Caki2 (cell line): ENCODE measurements at regions not wholly inside any gene's neighbourhood (a gene's known extent, or its start where the extent isn't known, plus 50 kb on each side); places are given as distances from the start of the nearest gene placed in this dataset.
A peak's percentile ranks its signal among the peaks of the same experiment; 100 is the strongest.

Experiments
- DNase-seq: peaks from one replicate; pipeline ENCODE4 v3.0.0-alpha.2; 2015; ENCODE audit warnings: low read depth
- in situ Hi-C: cut with HindIII; loops from 2 replicates; pipeline ENCODE4 v1.10.0; 2016; ENCODE audit warnings: low sequenced_read_pairs, low pct_unique_long_range_greater_than_20kb, mixed read lengths

DNA sequence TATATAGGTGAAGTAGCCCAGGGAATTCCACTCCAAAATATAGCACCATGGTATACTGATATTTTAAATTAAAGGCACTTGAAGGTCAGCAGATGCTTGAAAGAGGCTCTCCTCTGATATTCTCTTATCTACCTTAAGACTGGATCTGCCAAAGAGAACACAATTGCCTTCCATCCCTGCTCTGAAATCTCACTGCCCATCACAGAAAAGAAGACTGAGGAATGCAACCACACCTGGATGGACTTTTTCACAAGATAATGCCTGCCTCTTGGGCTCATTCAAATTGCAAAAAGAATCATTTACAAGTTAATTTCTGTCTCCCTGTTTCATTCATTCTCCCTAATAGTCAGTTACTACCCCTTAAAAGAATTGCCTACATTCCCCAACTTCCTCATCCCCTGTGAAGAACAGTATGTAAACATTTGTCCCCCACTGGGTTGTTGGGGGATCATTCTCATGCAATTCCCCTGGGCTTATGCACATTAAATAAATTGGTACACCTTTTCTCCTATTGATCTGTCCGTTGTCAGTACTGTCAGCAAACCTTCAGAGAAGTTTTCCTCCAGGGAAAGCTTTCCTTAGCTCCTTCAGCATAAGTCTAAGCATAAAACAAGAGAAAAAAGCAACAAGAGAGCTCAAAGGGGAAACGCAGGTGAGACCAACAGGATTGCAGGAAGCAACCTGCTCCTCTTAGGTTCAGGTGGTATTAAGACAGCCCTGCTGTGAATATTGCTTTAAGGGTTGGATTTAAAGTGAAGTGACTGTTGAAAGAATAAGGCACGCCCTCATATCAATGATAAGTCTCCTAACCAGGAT lies 171.4 kb upstream of the SLC30A5 start:
- DNase-seq, result no peak
- in situ Hi-C loops, result no loop called here

DNA sequence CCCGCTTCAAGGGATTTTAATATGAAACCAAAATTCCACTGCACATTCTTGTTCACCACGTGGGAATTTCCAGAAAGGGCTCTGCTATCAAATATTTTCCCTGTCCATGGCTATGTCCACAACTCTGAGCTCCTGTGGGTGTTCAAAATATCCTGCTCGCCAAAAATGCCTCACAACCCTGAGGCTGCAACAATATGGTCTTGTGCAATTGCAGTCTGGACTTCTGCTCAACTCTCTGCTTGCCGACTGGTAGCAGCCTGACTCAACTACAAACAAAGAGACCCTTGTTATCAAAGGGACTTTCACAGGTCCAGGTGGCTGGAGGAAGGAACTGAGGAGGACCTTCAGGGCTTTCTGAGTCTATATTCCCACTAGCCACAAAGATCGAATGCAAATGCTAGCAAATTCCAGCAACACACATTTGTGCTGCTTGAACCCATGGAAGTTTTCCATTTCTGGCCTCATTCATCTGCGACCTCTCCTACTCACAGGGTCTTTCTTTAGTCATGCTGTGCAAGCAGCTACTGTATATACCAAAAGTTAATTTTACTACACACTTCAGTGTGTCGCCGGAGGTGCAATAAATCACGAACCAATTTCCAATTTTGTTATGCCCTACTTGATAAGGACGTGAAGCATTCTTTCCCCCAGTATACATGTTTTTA lies 169.2 kb upstream of the SLC30A5 start:
- DNase-seq, result no peak
- in situ Hi-C loops, result no loop called here

DNA sequence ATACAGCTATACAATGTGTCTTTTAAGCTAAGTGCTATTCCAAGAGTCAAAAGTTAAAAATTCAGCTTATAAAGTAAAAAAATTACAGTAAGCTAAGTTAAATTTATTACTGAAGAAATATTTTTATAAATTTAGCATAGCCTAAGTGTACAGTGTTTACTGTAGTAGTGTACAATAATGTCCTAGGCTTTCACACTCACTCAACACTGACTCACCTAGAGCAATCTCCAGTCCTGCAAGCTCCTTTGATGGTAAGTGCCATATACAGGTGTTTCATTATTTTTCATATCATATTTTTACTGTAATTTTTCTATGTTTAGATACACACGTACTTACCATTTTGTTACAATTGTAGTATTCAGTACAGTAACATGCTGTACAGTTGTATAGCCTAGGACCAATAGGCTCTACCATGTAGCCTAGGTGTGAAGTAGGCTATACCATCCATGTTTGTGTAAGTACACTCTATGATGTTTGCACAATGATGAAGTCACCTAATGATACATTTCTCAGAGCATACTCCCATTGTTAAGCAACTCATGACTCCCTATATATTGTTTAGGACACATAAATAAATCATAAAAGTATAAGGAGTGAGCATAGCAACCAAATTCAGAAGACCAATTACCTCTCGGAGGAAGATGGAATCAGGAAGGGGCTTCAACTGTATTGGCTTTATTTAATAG lies 165.1 kb upstream of the SLC30A5 start:
- in situ Hi-C loops, result no loop called here

DNA sequence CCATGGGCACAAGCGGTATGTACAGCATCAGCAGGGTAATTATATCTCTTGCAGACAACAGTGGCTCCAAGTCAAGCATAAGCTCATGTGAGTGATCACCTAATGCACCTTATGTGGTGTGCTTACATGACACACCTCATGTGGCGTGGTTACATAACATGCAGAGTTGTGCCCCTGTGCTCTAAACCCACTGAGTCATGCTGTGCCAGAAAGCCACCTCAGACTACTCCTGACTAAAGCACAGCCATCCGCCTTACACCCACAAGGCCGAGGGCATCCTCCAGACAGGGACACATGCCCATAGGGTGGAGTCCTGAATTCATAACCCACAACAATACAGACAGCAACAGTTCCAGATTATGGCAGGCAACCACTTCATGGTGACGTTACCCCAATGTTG lies 163.7 kb upstream of the SLC30A5 start:
- in situ Hi-C loops, result no loop called here
- no peak for DNase-seq

More for the DNA sequence above, 165.1 kb upstream of the SLC30A5 start:
- DNase-seq, result no peak

DNA sequence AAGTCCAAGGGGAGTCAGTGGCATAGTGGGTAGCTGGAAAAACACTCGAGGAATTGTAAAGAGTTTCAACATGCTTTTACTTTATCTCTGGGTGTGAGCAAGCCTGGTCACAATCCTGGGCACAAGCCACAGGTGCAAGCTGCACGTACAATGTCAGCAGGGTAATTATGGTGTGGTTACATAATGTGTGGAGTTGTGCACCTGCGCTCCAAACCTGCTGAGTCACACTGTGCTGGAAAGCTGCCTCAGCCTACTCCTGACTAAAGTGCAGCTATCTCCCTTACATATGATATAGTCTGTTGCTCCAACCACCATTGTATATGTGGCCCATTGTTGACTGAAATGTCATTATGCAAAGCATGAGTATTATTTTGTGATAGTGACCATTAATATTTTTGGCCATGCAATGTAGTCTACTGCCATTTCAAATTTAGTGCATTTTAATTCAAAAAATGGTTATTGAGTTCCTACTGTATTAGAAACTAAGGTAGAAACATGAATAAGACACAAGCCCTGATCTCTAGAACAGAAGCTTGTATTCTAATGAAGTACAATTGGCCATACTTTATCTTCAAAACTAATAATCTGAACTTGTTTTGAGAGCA lies 160.9 kb upstream of the SLC30A5 start:
- DNase-seq, result peak; percentile 11
- in situ Hi-C loops, result no loop called here

DNA sequence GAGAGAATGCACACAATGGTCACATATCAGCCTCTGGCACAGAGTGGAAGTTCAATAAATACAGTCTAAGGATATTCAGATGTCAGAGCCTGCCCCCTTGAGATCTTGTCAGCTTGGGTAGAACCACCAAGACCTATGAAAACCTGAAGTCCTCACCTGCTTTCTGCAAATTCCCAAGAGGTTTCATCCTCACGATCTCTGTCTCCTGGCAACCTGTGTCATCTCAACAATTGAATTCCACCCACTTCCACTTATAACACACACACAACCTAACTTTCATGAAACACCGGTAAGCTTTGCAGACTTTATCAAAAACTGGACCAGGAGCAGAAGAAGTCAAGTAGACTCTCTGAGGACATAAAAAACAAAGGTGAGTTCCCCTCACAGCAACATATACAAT lies 151.6 kb upstream of the SLC30A5 start:
- in situ Hi-C loops, result no loop called here
- DNase-seq, result no peak

DNA sequence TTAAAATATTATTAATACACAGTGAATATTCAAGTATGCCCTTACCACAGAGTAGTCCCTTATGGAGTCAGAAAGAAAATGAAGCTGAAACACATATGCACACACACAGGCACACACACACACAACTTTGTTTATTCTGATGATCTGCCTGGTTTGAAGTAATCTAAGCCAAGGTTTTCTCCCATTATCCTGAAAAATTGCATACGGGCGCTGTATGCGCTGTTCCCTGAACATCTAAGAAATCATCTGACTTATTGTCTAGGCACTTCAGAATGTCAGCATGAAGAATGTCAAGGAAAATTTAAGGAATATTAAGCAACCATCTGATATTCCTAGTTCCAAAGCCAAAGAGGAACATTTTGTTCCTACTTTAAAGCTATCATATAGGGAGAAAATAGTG lies 147.1 kb upstream of the SLC30A5 start:
- no peak for DNase-seq
- in situ Hi-C loops, result no loop called here

DNA sequence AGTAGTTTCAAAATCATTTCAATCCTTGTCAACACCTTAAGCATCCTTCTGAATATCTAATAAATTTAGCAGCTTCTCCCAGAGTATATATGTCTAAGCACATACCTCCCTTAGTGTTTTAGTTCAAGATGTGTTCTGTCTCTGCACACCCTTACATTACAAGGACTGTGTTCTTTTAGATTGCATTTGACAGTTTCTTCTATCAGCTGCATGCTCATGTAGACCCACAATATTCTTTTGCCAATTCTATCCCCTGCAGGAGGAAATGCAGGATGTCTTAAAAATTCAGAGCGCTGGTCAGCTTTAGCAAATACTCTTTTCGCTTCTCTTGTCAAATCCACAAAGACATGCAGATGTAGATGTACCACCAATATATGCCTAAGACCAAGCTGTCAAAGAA lies 145.8 kb upstream of the SLC30A5 start:
- in situ Hi-C loops, result no loop called here
- no peak for DNase-seq

DNA sequence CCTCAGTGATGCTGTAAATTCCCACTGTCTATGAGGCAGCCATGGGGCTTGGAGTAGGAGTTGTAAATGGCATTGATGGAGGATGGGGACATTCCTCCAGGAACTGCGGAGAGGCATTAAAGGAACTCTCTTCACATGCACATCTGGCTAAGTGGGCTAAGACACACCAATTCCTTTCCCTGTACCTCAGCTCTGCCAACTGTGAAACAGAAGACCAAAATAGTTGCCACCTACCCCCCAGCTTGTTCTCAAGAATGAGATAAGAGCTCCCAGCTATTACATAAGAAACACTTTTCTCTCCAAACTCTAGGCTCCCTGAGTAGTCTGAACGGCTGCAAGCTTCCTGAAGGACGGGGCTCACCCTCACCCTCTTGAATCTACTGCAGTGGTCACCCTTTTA lies 144.6 kb upstream of the SLC30A5 start:
- in situ Hi-C loops, result no loop called here
- no peak for DNase-seq

DNA sequence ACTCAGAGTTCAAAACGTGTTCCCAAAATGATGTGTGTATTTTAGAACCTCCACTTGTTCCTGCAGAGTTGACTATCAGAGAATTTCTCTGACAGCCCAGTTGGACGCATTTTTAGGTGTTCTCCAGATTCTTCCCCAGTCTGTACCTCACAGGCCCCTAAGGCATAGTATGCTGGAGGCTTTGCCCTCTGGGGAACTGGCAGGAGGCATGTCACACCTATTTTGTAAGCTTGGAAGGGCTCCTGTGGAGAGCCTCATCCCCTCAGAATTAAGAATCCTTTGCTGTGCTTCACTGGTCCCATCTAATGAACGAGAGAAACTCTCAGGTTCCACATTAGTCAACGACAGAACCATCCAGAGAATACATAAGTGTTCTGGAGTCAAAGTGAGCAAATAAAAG lies 144.1 kb upstream of the SLC30A5 start:
- no peak for DNase-seq
- in situ Hi-C loops, result no loop called here

DNA sequence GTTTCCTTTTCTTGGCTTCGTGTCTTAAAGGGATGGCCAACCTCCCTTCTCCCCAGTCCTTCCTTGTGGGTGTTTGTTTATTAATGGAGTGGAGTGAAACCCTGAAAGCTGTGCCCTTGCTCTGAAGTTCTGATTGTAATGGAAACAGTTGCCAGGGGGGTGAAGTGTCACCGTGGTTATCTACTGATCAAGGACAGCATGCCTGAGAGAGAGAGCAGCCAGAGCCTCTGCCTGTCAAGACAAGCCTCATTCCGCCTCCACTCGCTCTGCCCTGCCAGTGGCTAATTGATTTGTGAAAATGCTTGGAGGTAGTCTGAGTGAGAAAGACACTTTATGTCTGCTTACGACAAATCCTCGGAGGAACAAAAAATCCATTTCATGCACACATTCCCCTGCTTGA lies 143.7 kb upstream of the SLC30A5 start:
- in situ Hi-C loops, result no loop called here

DNA sequence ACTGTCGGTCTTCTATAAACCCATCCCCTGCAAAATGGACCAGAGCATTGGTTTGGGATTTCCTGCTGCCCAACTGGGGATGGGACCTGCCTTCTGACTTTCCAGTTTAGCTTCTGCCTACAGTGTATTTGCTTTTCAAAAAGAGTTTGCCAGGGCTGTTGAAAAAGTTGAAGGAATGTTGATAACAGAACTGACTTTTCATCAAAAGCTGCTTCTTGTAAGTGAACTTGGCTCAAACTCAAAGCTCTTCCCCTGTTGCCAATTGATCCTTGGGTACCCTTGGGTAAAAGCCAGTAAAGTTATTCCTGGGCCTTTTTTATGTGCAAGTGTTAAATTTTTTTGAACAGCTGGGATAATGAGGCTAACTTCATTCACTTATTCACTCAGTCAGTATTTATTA lies 142.9 kb upstream of the SLC30A5 start:
- DNase-seq, result no peak
- in situ Hi-C loops, result no loop called here

More for the DNA sequence above, 143.7 kb upstream of the SLC30A5 start:
- no peak for DNase-seq

DNA sequence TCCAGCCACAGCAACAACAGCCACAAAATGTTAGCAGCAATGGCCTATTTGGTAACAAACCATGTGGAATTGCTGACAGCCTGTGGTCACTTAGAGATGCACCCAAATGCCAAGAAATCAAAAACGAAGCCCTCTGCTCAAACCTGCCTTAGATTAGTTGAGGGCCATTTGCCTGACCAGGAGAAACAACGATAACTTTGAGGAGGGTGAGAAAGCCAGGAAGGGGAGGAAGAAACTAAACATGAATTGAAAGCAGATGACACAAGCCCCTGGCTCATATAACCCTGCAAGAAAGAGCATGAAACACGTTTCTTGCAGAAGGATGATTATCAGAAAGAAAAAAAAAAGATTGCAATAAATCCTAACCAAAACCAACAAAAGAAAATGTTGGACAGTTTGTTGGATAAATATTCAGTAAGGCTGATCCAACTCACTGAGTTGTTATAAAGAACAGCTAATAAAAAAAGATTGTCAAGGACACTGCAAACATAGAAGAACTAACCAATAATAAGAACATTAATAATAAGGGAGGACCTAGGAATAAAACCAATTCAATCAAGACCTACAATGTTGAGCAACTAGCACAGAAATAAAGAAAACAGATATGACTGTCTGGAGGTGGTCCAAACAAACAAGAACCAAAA lies 140.5 kb upstream of the SLC30A5 start:
- DNase-seq, result no peak
- in situ Hi-C loops, result no loop called here

DNA sequence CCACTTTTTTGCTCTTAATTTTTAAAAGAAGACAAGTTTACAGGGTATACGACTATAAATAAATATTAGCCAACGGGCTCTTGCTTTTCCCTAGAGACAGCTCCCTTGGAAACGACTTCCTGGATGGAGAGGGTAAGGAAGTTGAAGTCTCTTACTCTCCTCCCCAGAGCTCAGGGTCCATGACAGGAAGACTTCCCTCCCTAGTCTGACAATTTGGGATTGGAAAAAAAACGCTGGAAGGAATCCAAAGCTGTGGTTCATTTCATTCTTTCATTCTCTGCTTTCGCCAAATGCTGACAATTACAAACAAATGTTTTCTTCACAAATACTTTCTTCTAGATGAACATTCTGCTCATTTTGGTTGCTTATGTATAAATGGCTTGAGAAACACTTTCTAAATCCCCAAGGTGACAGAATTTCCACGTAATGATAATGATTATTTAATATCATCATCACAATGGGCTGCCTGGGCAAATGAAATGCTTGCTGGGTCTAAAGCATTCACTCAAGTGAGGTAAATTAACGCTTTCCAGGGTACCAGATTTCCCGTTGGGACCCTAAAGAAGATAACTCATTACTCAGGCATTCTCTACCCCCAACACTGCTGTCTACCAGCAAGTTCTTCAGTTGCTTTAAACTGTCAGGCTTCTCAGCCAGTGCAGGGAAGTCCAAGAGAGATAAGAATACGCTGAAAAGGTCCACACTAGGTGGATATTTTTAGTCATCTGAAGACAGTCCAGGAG lies 139.8 kb upstream of the SLC30A5 start:
- in situ Hi-C loops, result no loop called here
- DNase-seq, result no peak

DNA sequence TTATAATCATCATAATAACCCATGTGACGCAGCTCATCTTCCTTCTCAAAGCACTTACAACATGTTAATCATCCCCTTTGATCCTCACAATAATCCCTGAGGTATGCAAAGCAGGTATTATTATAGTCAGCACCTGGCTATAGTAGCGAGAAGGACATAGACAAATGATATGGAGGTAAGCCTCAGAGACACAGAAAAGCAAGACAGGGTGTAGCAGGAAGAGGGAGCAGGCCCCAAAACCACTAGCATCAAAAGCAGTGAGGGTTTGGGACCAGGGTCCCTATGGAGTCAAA lies 139.2 kb upstream of the SLC30A5 start:
- in situ Hi-C loops, result no loop called here
- no peak for DNase-seq

DNA sequence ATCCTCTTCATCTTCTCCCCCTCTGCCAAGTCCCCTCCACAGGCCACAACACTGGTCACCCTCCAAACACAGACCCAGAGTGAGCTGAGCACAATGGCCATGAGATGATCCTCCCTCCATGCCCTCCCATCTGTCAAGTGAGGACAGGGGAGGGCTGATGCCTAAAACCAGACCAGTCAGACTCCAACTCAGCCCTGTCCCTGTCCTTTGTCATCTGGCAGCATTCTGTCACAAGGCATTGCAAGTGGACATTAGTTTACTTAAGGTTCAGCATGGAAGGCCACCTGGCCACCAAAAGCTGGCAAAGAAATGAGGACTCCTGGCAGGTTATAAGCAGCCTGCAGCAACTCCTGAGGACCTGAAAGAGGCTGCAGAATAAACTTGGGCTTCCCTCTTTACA lies 136.2 kb upstream of the SLC30A5 start:
- in situ Hi-C loops, result no loop called here
- DNase-seq, result no peak

DNA sequence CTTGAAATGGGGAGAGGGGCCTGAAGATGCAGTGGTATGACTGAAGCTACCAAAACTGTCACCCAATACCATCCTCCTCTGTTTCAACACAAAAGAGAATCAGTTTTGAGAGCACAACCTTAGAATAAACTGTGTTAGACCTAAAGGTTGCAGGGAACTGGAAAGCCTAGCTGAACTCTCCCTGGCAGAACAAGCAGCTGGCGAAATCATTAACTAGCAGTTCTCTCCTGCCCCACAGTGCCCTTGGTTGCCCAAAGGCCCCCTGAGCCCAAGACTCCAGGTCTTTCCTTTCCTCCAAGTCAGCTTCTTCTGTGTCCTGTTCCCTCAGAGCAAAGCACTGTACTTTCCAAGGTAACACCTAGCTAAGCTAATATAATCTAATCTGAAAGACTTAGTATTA lies 135.4 kb upstream of the SLC30A5 start:
- in situ Hi-C loops, result no loop called here
- DNase-seq, result no peak

DNA sequence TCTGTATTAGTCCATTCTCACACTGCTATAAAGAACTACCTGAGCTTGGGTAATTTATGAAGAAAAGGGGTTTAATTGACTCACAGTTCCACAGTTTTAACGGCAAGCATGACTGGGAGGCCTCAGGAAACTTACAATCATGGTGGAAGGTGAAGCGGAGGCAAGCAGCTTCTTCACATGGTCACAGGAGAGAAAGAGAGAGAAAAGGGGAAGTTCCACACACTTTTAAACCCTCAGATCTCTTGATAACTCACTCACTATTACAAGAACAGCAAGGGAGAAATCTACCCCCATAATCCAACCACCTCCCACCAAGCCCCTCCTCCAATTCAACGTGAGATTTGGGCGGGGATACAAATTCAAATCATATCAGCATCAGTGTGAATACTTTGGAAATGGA lies 133.4 kb upstream of the SLC30A5 start:
- in situ Hi-C loops, result no loop called here
- DNase-seq, result no peak
